Smooth muscle cell (in vitro differentiated cells): ENCODE measurements at regions not wholly inside any gene's neighbourhood (a gene's known extent, or its start where the extent isn't known, plus 50 kb on each side); places are given as distances from the start of the nearest gene placed in this dataset.

ENCODE experiments used
- DNase-seq: peaks from one replicate; lab custom pipeline; 2025; ENCODE audit not compliant: unreplicated experiment; lab: John Stamatoyannopoulos, UW
- H2AFZ ChIP-seq: fragments of 200-600 bp; sonication (generic); 2 replicates; pipeline ENCODE4 v1.6.0; 2016; ENCODE audit warnings: antibody characterized with exemption, low read depth, mild to moderate bottlenecking
- H3F3A ChIP-seq: fragments of 200-600 bp; sonication (generic); 2 replicates; pipeline ENCODE4 v1.6.0; 2017; ENCODE audit warnings: antibody characterized with exemption, low read depth
- H3K27ac ChIP-seq: fragments of 200-600 bp; sonication (generic); 2 replicates; pipeline ENCODE4 v1.5.1; 2016; ENCODE audit warnings: low read depth, mild to moderate bottlenecking
- H3K27me3 ChIP-seq: fragments of 200-600 bp; sonication (generic); 2 replicates; pipeline ENCODE4 v1.6.1; 2016; ENCODE audit warnings: low read depth, mild to moderate bottlenecking
- H3K36me3 ChIP-seq: fragments of 200-600 bp; sonication (generic); 2 replicates; pipeline ENCODE4 v1.5.1; 2016; ENCODE audit warnings: low read depth
- H3K4me1 ChIP-seq: fragments of 200-600 bp; sonication (generic); 2 replicates; pipeline ENCODE4 v1.5.1; 2016; ENCODE audit warnings: low read depth
- H3K4me2 ChIP-seq: fragments of 200-600 bp; sonication (generic); 2 replicates; pipeline ENCODE4 v1.6.0; 2016; ENCODE audit warnings: mild to moderate bottlenecking
- H3K4me3 ChIP-seq: fragments of 200-600 bp; sonication (generic); 2 replicates; pipeline ENCODE4 v1.5.1; 2016; ENCODE audit warnings: mild to moderate bottlenecking
- H3K79me2 ChIP-seq: fragments of 200-600 bp; sonication (generic); 2 replicates; pipeline ENCODE4 v1.6.0; 2016; ENCODE audit warnings: low read depth, mild to moderate bottlenecking
- H3K9ac ChIP-seq: fragments of 200-600 bp; sonication (generic); 2 replicates; pipeline ENCODE4 v1.6.0; 2016; ENCODE audit warnings: low read depth
- H3K9me3 ChIP-seq: fragments of 200-600 bp; sonication (generic); replicated peaks from 2 replicates; pipeline ENCODE4 v1.5.1; 2016; ENCODE audit warnings: low read depth
- H4K20me1 ChIP-seq: fragments of 200-600 bp; sonication (generic); 2 replicates; pipeline ENCODE4 v1.6.0; 2016; ENCODE audit warnings: low read depth
- WGBS: methylation state at CpG from one replicate; pipeline ENCODE4 v1.1.7; 2016; ENCODE audit warnings: low lambda C conversion rate; 5-methylcytosine and 5-hydroxymethylcytosine counted together
- TF ChIP-seq, protein P1 (sequence below): fragments of 200-600 bp; sonication (generic); IDR thresholded peaks from 2 replicates; pipeline ENCODE4 v1.5.1; 2017; ENCODE audit warnings: borderline replicate concordance, mild to moderate bottlenecking, antibody characterized with exemption; ENCODE audit not compliant: insufficient read depth, poor library complexity, severe bottlenecking

- TF ChIP-seq, protein P1, sequence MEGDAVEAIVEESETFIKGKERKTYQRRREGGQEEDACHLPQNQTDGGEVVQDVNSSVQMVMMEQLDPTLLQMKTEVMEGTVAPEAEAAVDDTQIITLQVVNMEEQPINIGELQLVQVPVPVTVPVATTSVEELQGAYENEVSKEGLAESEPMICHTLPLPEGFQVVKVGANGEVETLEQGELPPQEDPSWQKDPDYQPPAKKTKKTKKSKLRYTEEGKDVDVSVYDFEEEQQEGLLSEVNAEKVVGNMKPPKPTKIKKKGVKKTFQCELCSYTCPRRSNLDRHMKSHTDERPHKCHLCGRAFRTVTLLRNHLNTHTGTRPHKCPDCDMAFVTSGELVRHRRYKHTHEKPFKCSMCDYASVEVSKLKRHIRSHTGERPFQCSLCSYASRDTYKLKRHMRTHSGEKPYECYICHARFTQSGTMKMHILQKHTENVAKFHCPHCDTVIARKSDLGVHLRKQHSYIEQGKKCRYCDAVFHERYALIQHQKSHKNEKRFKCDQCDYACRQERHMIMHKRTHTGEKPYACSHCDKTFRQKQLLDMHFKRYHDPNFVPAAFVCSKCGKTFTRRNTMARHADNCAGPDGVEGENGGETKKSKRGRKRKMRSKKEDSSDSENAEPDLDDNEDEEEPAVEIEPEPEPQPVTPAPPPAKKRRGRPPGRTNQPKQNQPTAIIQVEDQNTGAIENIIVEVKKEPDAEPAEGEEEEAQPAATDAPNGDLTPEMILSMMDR = no peak
- Histone ChIP-seq H3K9me3 (no peaks in the 10 kb centered on the region), H3K4me3 (no peak overlapping the region), H2AFZ (no peak overlapping the region), H3K4me2 (no peak overlapping the region), H3K4me1 (no peaks in the 10 kb centered on the region), H3F3A (no peaks in the 10 kb centered on the region), H3K36me3 (no peaks in the 10 kb centered on the region), H3K27me3 (no peaks in the 10 kb centered on the region), H4K20me1 (no peaks in the 10 kb centered on the region), H3K9ac (no peak overlapping the region), H3K79me2 (no peaks in the 10 kb centered on the region), H3K27ac (no peak overlapping the region)
- WGBS = 70% methylated on average over 1 of the region's 1 CpG
- DNase-seq = no peak
Measured at GRCh38 chr20:11843289-11843688, 74.4 kb upstream of the BTBD3 start.

DNA sequence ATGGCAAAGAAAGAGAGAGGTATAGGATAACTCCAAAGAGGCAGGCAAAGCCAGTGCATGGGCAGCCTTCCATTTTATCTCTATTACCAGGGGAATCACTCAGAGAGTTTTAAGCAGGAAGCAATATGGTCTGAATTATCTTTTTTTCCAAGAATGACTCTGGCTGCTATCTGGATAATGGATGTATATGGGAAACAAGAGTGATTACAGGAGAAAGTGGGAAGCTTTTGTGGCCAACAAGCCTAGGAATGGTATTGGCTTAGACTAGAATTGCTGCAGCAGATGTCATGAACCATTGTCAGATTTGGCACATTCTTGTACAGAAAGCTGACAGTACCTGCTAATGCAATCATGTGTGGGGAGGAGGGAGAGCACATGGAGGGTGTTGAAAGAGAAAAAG, 73.0 kb upstream of the BTBD3 start:
- TF ChIP-seq, protein P1 = no peak
- DNase-seq = no peak
- no peaks in the 10 kb centered on the region for H3K9me3 ChIP-seq
- no peak overlapping the region for H3K4me2 ChIP-seq
- H3K36me3 ChIP-seq = no peaks in the 10 kb centered on the region
- no peaks in the 10 kb centered on the region for H3K27me3 ChIP-seq
- no peak overlapping the region for H3K27ac ChIP-seq
- H4K20me1 ChIP-seq = no peaks in the 10 kb centered on the region
- H3F3A ChIP-seq = no peaks in the 10 kb centered on the region
- no peak overlapping the region for H3K4me3 ChIP-seq
- no peak overlapping the region for H2AFZ ChIP-seq
- no peak overlapping the region for H3K9ac ChIP-seq
- H3K79me2 ChIP-seq = no peaks in the 10 kb centered on the region
- H3K4me1 ChIP-seq = peaks cover 9% of the 10 kb centered on the region

GRCh38 chr20:11845340-11845739, 72.4 kb upstream of the BTBD3 start:
- 62% methylated on average over 3 of the region's 3 CpGs for WGBS
- no peak overlapping the region for H2AFZ ChIP-seq

DNA sequence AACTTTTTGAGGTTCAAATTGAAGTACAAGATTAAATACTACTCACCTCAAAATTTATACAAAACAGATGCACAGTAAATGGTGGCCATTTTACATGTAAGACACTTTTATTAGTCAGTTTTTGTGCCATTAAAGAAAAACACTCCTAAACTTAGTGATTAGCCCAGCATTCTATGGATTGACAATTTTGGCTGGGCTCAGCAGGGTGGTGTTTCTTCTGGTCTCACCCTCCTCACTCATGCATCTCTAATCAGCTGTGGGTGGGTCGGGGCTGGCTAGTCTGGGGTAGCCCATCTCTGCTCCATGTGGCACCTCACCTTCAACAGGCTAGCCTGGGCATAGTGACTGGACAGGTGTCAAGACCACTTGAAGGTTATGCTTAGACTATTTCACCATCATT, 71.6 kb upstream of the BTBD3 start:
- Histone ChIP-seq H3K27ac (no peak overlapping the region), H3K4me2 (no peak overlapping the region), H3K79me2 (no peaks in the 10 kb centered on the region), H3F3A (peaks cover under 1% of the 10 kb centered on the region), H3K9me3 (no peaks in the 10 kb centered on the region), H2AFZ (no peak overlapping the region), H3K9ac (no peak overlapping the region), H4K20me1 (no peaks in the 10 kb centered on the region), H3K4me3 (no peak overlapping the region), H3K36me3 (no peaks in the 10 kb centered on the region), H3K27me3 (no peaks in the 10 kb centered on the region), H3K4me1 (peaks cover 12% of the 10 kb centered on the region)
- WGBS = 83% methylated on average over 1 of the region's 1 CpG
- no peak for DNase-seq
- TF ChIP-seq, protein P1 = no peak

More at GRCh38 chr20:11845340-11845739, 72.4 kb upstream of the BTBD3 start:
- no peaks in the 10 kb centered on the region for H3K9me3 ChIP-seq
- H3K4me1 ChIP-seq = peaks cover 12% of the 10 kb centered on the region
- DNase-seq = no peak
- no peak overlapping the region for H3K4me3 ChIP-seq
- TF ChIP-seq, protein P1 = no peak
- H3K27me3 ChIP-seq = no peaks in the 10 kb centered on the region
- H3K79me2 ChIP-seq = no peaks in the 10 kb centered on the region
- H4K20me1 ChIP-seq = no peaks in the 10 kb centered on the region
- H3K27ac ChIP-seq = no peak overlapping the region
- H3K4me2 ChIP-seq = no peak overlapping the region
- no peaks in the 10 kb centered on the region for H3K36me3 ChIP-seq
- H3K9ac ChIP-seq = no peak overlapping the region
- no peaks in the 10 kb centered on the region for H3F3A ChIP-seq
